ENCODE measurements at regions not wholly inside any gene's neighbourhood (a gene's known extent, or its start where the extent isn't known, plus 50 kb on each side); places are given as distances from the start of the nearest gene placed in this dataset.

DNA sequence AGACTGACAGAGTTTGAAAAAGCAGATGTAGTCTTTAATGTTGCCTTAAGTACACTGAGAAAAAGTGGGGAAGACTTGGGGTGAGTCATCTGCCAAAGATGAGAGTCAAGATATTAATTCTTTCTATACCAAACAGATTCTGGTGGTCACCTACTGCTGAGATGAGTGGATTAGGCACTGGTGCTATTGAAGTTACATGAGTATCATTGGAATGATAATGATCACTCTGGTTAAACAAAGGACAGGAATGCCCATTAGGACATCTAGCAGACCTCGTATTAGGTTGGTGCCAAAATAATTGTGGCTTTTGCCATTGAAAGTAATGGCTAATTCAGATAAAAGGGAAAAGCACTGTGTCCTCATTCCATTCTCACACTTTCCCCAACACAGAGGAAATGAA lies 1588.9 kb downstream of the KCNT2 start:
- ATAC-seq (no peak), DNase-seq (no peak)
- no peak overlapping the region for H3K4me3 ChIP-seq
- H3K9me3 ChIP-seq = no peaks in the 10 kb centered on the region
- no peaks in the 10 kb centered on the region for H3K27me3 ChIP-seq (ENCODE audit: low read depth)
- H3K36me3 ChIP-seq = no peaks in the 10 kb centered on the region
- TF ChIP-seq, protein P1, sequence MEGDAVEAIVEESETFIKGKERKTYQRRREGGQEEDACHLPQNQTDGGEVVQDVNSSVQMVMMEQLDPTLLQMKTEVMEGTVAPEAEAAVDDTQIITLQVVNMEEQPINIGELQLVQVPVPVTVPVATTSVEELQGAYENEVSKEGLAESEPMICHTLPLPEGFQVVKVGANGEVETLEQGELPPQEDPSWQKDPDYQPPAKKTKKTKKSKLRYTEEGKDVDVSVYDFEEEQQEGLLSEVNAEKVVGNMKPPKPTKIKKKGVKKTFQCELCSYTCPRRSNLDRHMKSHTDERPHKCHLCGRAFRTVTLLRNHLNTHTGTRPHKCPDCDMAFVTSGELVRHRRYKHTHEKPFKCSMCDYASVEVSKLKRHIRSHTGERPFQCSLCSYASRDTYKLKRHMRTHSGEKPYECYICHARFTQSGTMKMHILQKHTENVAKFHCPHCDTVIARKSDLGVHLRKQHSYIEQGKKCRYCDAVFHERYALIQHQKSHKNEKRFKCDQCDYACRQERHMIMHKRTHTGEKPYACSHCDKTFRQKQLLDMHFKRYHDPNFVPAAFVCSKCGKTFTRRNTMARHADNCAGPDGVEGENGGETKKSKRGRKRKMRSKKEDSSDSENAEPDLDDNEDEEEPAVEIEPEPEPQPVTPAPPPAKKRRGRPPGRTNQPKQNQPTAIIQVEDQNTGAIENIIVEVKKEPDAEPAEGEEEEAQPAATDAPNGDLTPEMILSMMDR (IDR thresholded peaks at IDR 0.05) = no peak
- intact Hi-C loops (cut with DNase I) = no loop called here
- no peak overlapping the region for H3K27ac ChIP-seq
- no peaks in the 10 kb centered on the region for H3K4me1 ChIP-seq

DNA sequence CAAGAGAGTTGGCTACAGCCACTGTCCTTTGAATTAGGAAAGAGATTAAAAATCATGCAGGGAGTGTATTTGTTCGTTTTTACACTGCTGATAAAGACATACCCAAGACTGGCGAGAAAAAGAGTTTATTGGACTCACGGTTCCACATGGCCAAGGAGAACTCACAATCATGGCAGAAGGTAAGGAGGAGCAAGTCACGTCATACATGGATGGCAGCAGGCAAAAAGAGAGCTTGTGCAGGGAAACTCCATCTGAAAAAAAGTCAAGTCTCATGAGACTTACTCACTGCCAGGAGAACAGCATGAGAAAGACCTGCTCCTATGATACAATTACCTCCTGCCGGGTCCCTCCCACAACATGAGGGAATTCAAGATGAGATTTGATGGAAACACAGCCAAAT lies 1595.2 kb downstream of the KCNT2 start:
- Histone ChIP-seq H3K4me3 (no peak overlapping the region), H3K4me1 (no peaks in the 10 kb centered on the region), H3K27ac (no peak overlapping the region), H3K36me3 (no peaks in the 10 kb centered on the region), H3K9me3 (no peaks in the 10 kb centered on the region), H3K27me3 (ENCODE audit: low read depth) (no peaks in the 10 kb centered on the region)
- intact Hi-C loops (cut with DNase I) = no loop called here
- no peak for DNase-seq
- ATAC-seq = no peak
- TF ChIP-seq, protein P1 (IDR thresholded peaks at IDR 0.05) = no peak

GRCh38 chr1:195005338-195005737 lies 1602.9 kb downstream of the KCNT2 start:
- H3K4me3 ChIP-seq = no peak overlapping the region
- no peaks in the 10 kb centered on the region for H3K4me1 ChIP-seq
- no peak for ATAC-seq
- intact Hi-C loops (cut with DNase I) = no loop called here
- no peaks in the 10 kb centered on the region for H3K9me3 ChIP-seq
- TF ChIP-seq, protein P1 (IDR thresholded peaks at IDR 0.05) = no peak
- DNase-seq = no peak
- no peak overlapping the region for H3K27ac ChIP-seq
- H3K27me3 ChIP-seq (ENCODE audit: low read depth) = no peaks in the 10 kb centered on the region
- no peaks in the 10 kb centered on the region for H3K36me3 ChIP-seq

- intact Hi-C loops (cut with DNase I) = no loop called here
- TF ChIP-seq, protein P1 (IDR thresholded peaks at IDR 0.05) = no peak
- DNase-seq = no peak
- no peaks in the 10 kb centered on the region for H3K9me3 ChIP-seq
- no peak overlapping the region for H3K27ac ChIP-seq
- no peaks in the 10 kb centered on the region for H3K4me1 ChIP-seq
- ATAC-seq = no peak
- H3K36me3 ChIP-seq = no peaks in the 10 kb centered on the region
- H3K27me3 ChIP-seq (ENCODE audit: low read depth) = no peaks in the 10 kb centered on the region
- no peak overlapping the region for H3K4me3 ChIP-seq
Observed at GRCh38 chr1:194990483-194990882, 1617.8 kb downstream of the KCNT2 start.

GRCh38 chr1:194975913-194976312 lies 1632.3 kb downstream of the KCNT2 start:
- no peak for DNase-seq
- no peak overlapping the region for H3K4me3 ChIP-seq
- no peaks in the 10 kb centered on the region for H3K27me3 ChIP-seq (ENCODE audit: low read depth)
- no peak for ATAC-seq
- TF ChIP-seq, protein P1 (IDR thresholded peaks at IDR 0.05) = no peak
- no peaks in the 10 kb centered on the region for H3K4me1 ChIP-seq
- no peak overlapping the region for H3K27ac ChIP-seq
- no peaks in the 10 kb centered on the region for H3K36me3 ChIP-seq
- intact Hi-C loops (cut with DNase I) = no loop called here
- H3K9me3 ChIP-seq = no peaks in the 10 kb centered on the region

DNA sequence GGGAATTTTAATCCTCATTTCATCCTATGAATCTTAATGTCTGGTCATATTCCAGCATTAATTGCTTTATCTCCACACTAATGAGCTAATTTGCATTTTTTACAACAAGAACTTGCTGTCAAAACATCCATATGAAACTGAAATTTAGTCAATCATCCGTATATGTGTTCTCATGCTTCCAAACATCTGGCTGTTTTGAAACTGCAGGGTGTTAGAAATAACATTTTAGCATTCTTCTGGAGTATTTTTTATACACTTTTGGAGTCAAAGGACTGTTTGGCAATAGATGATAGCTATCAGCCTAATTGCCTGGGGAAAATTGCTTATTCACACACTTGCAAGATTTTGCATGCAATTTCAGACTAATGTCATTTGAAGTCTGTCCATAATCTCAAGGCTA lies 1639.3 kb downstream of the KCNT2 start:
- ATAC-seq (no peak), DNase-seq (no peak)
- no peaks in the 10 kb centered on the region for H3K27me3 ChIP-seq (ENCODE audit: low read depth)
- H3K27ac ChIP-seq = no peak overlapping the region
- intact Hi-C loops (cut with DNase I) = no loop called here
- no peak overlapping the region for H3K4me3 ChIP-seq
- no peaks in the 10 kb centered on the region for H3K4me1 ChIP-seq
- TF ChIP-seq, protein P1 (IDR thresholded peaks at IDR 0.05) = no peak
- H3K36me3 ChIP-seq = no peaks in the 10 kb centered on the region
- no peaks in the 10 kb centered on the region for H3K9me3 ChIP-seq
